Cardiac fibroblast (primary cell): ENCODE measurements at regions not wholly inside any gene's neighbourhood (a gene's known extent, or its start where the extent isn't known, plus 50 kb on each side); places are given as distances from the start of the nearest gene placed in this dataset.

Source experiments
- DNase-seq, 2 donors: peaks; one replicate each; pipeline versions ENCODE4 v3.0.0 to v3.0.0-alpha.2; 2010; ENCODE audit warnings: low read depth in 2 of 2
- H3K4me3 ChIP-seq, 2 donors: replicated peaks in 1 of 2; 1 replicate in 1 of 2; 2 replicates in 1 of 2; pipeline ENCODE4 v1.5.1; 2011; ENCODE audit warnings: low read depth in 2 of 2, low read length in 2 of 2, mild to moderate bottlenecking in 2 of 2, moderate library complexity in 1 of 2
- TF ChIP-seq, protein P1 (sequence below): IDR thresholded peaks from one replicate; pipeline ENCODE4 v1.5.1; 2011; ENCODE audit warnings: low read depth, mild to moderate bottlenecking, low read length, inconsistent platforms

- TF ChIP-seq, protein P1, sequence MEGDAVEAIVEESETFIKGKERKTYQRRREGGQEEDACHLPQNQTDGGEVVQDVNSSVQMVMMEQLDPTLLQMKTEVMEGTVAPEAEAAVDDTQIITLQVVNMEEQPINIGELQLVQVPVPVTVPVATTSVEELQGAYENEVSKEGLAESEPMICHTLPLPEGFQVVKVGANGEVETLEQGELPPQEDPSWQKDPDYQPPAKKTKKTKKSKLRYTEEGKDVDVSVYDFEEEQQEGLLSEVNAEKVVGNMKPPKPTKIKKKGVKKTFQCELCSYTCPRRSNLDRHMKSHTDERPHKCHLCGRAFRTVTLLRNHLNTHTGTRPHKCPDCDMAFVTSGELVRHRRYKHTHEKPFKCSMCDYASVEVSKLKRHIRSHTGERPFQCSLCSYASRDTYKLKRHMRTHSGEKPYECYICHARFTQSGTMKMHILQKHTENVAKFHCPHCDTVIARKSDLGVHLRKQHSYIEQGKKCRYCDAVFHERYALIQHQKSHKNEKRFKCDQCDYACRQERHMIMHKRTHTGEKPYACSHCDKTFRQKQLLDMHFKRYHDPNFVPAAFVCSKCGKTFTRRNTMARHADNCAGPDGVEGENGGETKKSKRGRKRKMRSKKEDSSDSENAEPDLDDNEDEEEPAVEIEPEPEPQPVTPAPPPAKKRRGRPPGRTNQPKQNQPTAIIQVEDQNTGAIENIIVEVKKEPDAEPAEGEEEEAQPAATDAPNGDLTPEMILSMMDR, result no peak
- H3K4me3 ChIP-seq, result no peak overlapping the region
- no peak for DNase-seq
Measured at GRCh38 chr19:23522431-23522830, 127.2 kb upstream of the ZNF91 start.

DNA sequence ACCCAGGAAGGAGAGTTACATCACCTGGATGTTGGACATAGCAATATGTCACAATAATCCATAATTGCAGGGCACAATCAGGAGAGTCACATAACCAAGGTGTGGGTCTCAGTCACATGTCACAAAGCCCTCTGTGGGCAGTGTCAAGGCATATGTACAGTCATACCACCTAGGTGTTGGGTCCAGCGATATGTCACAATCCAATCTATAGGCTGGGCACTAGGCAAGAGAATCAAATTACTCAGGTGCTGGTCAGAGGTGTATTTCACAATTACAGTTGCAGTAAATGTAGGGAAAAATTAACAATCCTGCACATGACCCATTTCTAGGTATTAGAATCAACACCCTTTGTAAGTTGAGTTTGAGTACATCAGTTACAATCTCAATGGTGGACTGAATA is 126.2 kb upstream of the ZNF91 start:
- TF ChIP-seq, protein P1, result no peak
- no peak overlapping the region for H3K4me3 ChIP-seq
- DNase-seq, result no peak

- TF ChIP-seq, protein P1, result no peak
- no peak for DNase-seq
- H3K4me3 ChIP-seq, result no peak overlapping the region
Measured at GRCh38 chr19:23520441-23520840, 125.2 kb upstream of the ZNF91 start.

DNA sequence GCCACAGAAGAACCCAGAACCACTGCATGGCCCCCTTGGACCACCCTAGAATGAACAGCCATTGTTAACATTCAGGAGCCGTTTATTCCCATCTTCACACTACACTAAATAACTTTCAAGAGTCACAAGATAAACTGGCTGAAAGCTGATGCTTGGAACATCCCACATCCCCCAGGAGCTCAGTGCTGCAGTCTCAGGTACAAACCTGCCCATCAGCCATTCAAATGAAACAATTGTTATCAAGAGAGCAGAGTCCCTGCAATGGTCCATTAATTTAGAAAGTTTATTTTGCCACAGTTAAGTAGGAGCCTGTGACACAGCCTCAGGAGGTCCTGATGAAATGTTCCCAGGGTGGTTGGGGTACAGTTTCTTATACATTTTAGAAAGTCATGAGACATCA is 123.8 kb upstream of the ZNF91 start:
- no peak overlapping the region for H3K4me3 ChIP-seq
- no peak for DNase-seq
- TF ChIP-seq, protein P1, result no peak

GRCh38 chr19:23516266-23516665 is 121.0 kb upstream of the ZNF91 start:
- TF ChIP-seq, protein P1, result no peak
- no peak overlapping the region for H3K4me3 ChIP-seq
- no peak for DNase-seq

- TF ChIP-seq, protein P1, result no peak
- no peak for DNase-seq
- no peak overlapping the region for H3K4me3 ChIP-seq
Measured at GRCh38 chr19:23515551-23515950, 120.3 kb upstream of the ZNF91 start.

GRCh38 chr19:23512151-23512925 is 117.1 kb upstream of the ZNF91 start:
- TF ChIP-seq, protein P1, result no peak
- no peak overlapping the region for H3K4me3 ChIP-seq
- no peak for DNase-seq
